ENCODE measurements at regions not wholly inside any gene's neighbourhood (a gene's known extent, or its start where the extent isn't known, plus 50 kb on each side); places are given as distances from the start of the nearest gene placed in this dataset.

- no peak for TF ChIP-seq CTCF (conservative IDR thresholded peaks at IDR 0.05; ENCODE audit: low read depth)
- ChIA-PET CTCF (interaction anchor here (0.6 kb wide), 2 partner anchors 78 to 238 kb away, joined by 5 read pairs; no protein-coding TSS in a partner anchor), POLR2A (ENCODE audit: low non-redundant PET) (interaction anchor here (0.6 kb wide), 1 partner anchor 14 kb away, joined by 3 read pairs; no protein-coding TSS in a partner anchor)
- no peak overlapping the region for H3K27ac ChIP-seq
- DNase-seq (ENCODE audit: low spot score): no peak
These were observed 213.2 kb upstream of the PRICKLE1 start for GRCh38 chr12:42802785-42803189.

GRCh38 chr12:42801271-42801670, 211.7 kb upstream of the PRICKLE1 start:
- no peak for TF ChIP-seq CTCF (conservative IDR thresholded peaks at IDR 0.05; ENCODE audit: low read depth)
- CTCF ChIA-PET: no interaction called here
- POLR2A ChIA-PET (ENCODE audit: low non-redundant PET): no interaction called here
- H3K27ac ChIP-seq: no peak overlapping the region
- no peak for DNase-seq (ENCODE audit: low spot score)

GRCh38 chr12:42799966-42800365, 210.4 kb upstream of the PRICKLE1 start:
- ChIA-PET POLR2A (ENCODE audit: low non-redundant PET) (no interaction called here), CTCF (no interaction called here)
- DNase-seq (ENCODE audit: low spot score): no peak
- H3K27ac ChIP-seq: no peak overlapping the region
- no peak for TF ChIP-seq CTCF (conservative IDR thresholded peaks at IDR 0.05; ENCODE audit: low read depth)

- no peak for TF ChIP-seq CTCF (conservative IDR thresholded peaks at IDR 0.05; ENCODE audit: low read depth)
- CTCF ChIA-PET: interaction anchor here (0.7 kb wide), 1 partner anchor 282 kb away, joined by 4 read pairs; no protein-coding TSS in a partner anchor
- H3K27ac ChIP-seq: no peak overlapping the region
- DNase-seq (ENCODE audit: low spot score): no peak
- POLR2A ChIA-PET (ENCODE audit: low non-redundant PET): no interaction called here
These were observed 209.4 kb upstream of the PRICKLE1 start for GRCh38 chr12:42798811-42799438.

DNA sequence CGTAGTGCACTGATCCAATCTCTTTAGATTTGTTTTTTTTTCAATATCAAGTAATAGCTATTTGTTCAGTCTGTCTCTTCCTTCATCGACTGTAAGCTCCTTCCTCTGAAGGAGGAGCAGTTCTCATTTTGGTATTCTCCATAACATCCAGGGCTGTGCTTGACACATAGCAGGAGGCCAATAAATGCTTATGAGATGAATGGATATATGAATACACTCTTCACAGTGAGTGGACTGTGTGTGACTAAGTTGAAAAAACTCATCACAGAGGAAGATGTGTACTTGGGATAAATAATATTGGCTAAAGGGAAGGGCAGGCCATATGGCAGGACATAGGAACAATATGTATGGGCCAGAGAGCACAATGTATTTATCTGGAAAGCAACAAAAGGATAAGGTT, 205.3 kb upstream of the PRICKLE1 start:
- no peak overlapping the region for H3K27ac ChIP-seq
- no peak for DNase-seq (ENCODE audit: low spot score)
- TF ChIP-seq CTCF (conservative IDR thresholded peaks at IDR 0.05; ENCODE audit: low read depth): no peak
- CTCF ChIA-PET: interaction anchor here (0.6 kb wide), 1 partner anchor 418 kb away, joined by 3 read pairs; no protein-coding TSS in a partner anchor
- POLR2A ChIA-PET (ENCODE audit: low non-redundant PET): no interaction called here

DNA sequence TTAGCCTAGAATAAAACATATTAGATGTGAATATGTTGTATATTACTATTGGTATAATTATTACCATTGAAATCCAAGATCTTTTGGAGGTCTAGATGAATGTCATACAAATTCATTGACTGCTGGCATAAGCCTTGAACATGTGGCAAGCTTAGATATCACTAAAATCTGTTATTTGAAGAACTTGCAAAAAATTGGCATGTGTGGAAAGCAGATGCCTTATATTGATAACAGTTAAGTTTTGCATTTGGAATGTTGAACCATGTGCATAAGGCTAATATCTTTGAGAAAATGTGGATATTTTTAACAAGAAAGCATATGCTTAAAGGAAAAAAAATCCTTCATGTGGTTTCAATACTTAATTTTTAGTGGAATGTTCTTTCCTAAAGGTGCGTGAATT, 203.6 kb upstream of the PRICKLE1 start:
- ChIA-PET CTCF (no interaction called here), POLR2A (ENCODE audit: low non-redundant PET) (no interaction called here)
- no peak overlapping the region for H3K27ac ChIP-seq
- no peak for TF ChIP-seq CTCF (conservative IDR thresholded peaks at IDR 0.05; ENCODE audit: low read depth)
- no peak for DNase-seq (ENCODE audit: low spot score)
